Vagina (tissue), 2 donors: ENCODE measurements at regions not wholly inside any gene's neighbourhood (a gene's known extent, or its start where the extent isn't known, plus 50 kb on each side); places are given as distances from the start of the nearest gene placed in this dataset.

Experiments used
- POLR2A ChIP-seq, 2 donors: fragments of 450-650 bp; IDR thresholded peaks; one replicate each; pipeline ENCODE4 v1.6.1; 2017; ENCODE audit warnings: antibody characterized with exemption in 2 of 2, mild to moderate bottlenecking in 2 of 2, moderate library complexity in 2 of 2
- POLR2AphosphoS5 ChIP-seq, 2 donors: sonication (generic); formaldehyde crosslinking; IDR thresholded peaks; one replicate each; pipeline ENCODE4 v1.9.0; 2017; ENCODE audit warnings: antibody characterized with exemption in 2 of 2, mild to moderate bottlenecking in 2 of 2, low read depth in 1 of 2; ENCODE audit not compliant: insufficient read depth in 1 of 2
- TF ChIP-seq, protein P1 (sequence below), 3 experiments: fragments of 450-650 bp in 2 of 3; fragments of 200-600 bp in 1 of 3; sonication (generic) in 1 of 3; IDR thresholded peaks; one replicate each; pipeline ENCODE4 v1.5.1; 2017 to 2019; ENCODE audit warnings: antibody characterized with exemption in 3 of 3, mild to moderate bottlenecking in 2 of 3, moderate library complexity in 2 of 3

DNA sequence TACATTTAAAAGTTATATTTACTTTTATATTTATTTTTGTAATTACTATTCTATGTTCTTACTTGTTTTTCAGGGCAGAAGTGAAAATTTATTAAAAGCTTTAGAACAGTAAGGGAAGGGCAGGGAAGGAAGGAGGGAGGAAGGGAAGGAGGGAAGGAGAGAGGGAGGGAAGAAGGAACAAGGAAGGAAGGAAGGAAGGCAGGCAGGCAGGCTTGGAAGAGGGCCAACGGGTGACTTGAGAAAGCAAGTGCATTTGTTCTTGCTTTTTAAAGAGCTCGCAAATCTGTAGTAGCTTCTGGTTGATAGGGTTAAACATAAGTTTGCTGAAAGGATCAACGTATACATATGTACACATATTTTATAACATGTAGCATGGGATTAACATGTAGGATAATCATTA lies 725.3 kb upstream of the FZD8 start:
- TF ChIP-seq, protein P1, sequence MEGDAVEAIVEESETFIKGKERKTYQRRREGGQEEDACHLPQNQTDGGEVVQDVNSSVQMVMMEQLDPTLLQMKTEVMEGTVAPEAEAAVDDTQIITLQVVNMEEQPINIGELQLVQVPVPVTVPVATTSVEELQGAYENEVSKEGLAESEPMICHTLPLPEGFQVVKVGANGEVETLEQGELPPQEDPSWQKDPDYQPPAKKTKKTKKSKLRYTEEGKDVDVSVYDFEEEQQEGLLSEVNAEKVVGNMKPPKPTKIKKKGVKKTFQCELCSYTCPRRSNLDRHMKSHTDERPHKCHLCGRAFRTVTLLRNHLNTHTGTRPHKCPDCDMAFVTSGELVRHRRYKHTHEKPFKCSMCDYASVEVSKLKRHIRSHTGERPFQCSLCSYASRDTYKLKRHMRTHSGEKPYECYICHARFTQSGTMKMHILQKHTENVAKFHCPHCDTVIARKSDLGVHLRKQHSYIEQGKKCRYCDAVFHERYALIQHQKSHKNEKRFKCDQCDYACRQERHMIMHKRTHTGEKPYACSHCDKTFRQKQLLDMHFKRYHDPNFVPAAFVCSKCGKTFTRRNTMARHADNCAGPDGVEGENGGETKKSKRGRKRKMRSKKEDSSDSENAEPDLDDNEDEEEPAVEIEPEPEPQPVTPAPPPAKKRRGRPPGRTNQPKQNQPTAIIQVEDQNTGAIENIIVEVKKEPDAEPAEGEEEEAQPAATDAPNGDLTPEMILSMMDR (IDR thresholded peaks at IDR 0.05), result no peak
- TF ChIP-seq POLR2AphosphoS5 (IDR thresholded peaks at IDR 0.05; ENCODE audit: insufficient read depth in 1 of 2, low read depth in 1 of 2) (no peak), POLR2A (IDR thresholded peaks at IDR 0.05) (no peak)
